OCI-LY1 (cell line): ENCODE measurements at regions not wholly inside any gene's neighbourhood (a gene's known extent, or its start where the extent isn't known, plus 50 kb on each side); places are given as distances from the start of the nearest gene placed in this dataset.

ENCODE experiments used
- H2AFZ ChIP-seq: fragments of 200-600 bp; sonication (generic), shearing (Covaris generic); 2 replicates; pipeline ENCODE4 v1.6.0; 2014; ENCODE audit warnings: antibody characterized with exemption, mild to moderate bottlenecking, low read length
- H3F3A ChIP-seq: fragments of 200-600 bp; sonication (generic), shearing (Covaris generic); 2 replicates; pipeline ENCODE4 v1.6.0; 2014; ENCODE audit warnings: mild to moderate bottlenecking, antibody characterized with exemption, low read length, moderate library complexity; ENCODE audit not compliant: insufficient read depth
- H3K27ac ChIP-seq: fragments of 200-600 bp; sonication (generic); 2 replicates; pipeline ENCODE4 v1.5.1; 2014; ENCODE audit warnings: low read length, mixed run types, mild to moderate bottlenecking, low read depth; ENCODE audit not compliant: poor library complexity, severe bottlenecking
- H3K27me3 ChIP-seq: fragments of 200-600 bp; sonication (generic); 2 replicates; pipeline ENCODE4 v1.6.0; 2014; ENCODE audit warnings: antibody characterized with exemption, mild to moderate bottlenecking, low read length, moderate library complexity; ENCODE audit not compliant: insufficient read depth
- H3K36me3 ChIP-seq: fragments of 200-600 bp; sonication (generic); 2 replicates; pipeline ENCODE4 v1.6.1; 2014; ENCODE audit warnings: mild to moderate bottlenecking, antibody characterized with exemption, low read length, moderate library complexity, mixed read lengths; ENCODE audit not compliant: insufficient read depth
- H3K4me1 ChIP-seq: fragments of 200-600 bp; sonication (generic); 2 replicates; pipeline ENCODE4 v1.5.1; 2014; ENCODE audit warnings: mild to moderate bottlenecking, low read length, moderate library complexity; ENCODE audit not compliant: insufficient read depth, severe bottlenecking
- H3K4me2 ChIP-seq: fragments of 200-600 bp; sonication (generic), shearing (Covaris generic); 2 replicates; pipeline ENCODE4 v1.6.1; 2014; ENCODE audit warnings: low read length
- H3K4me3 ChIP-seq: fragments of 200-600 bp; sonication (generic); 2 replicates; pipeline ENCODE4 v1.5.1; 2014; ENCODE audit warnings: low read length, low read depth, mild to moderate bottlenecking, mixed read lengths; ENCODE audit not compliant: poor library complexity, severe bottlenecking
- H3K79me2 ChIP-seq: fragments of 200-600 bp; shearing (Covaris generic); 2 replicates; pipeline ENCODE4 v1.6.1; 2016; ENCODE audit warnings: mixed run types, low read length, mixed read lengths; ENCODE audit not compliant: insufficient read depth
- H3K9ac ChIP-seq: fragments of 200-600 bp; sonication (generic), shearing (Covaris generic); 2 replicates; pipeline ENCODE4 v1.6.1; 2014; ENCODE audit warnings: mild to moderate bottlenecking, low read length, mixed read lengths
- H3K9me2 ChIP-seq: fragments of 200-600 bp; sonication (generic), shearing (Covaris generic); 2 replicates; pipeline ENCODE4 v1.6.1; 2014; ENCODE audit warnings: low read depth, mild to moderate bottlenecking, low read length, mixed read lengths
- H3K9me3 ChIP-seq: fragments of 200-600 bp; shearing (Covaris generic); 2 replicates; pipeline ENCODE4 v1.6.1; 2014; ENCODE audit warnings: low read length, mixed read lengths
- H4K20me1 ChIP-seq: fragments of 200-600 bp; sonication (generic), shearing (Covaris generic); 2 replicates; pipeline ENCODE4 v1.6.0; 2016; ENCODE audit warnings: mild to moderate bottlenecking, low read length; ENCODE audit not compliant: insufficient read depth
- EZH2 ChIP-seq: fragments of 200-600 bp; sonication (generic), shearing (Covaris generic); IDR thresholded peaks from 2 replicates; pipeline ENCODE4 v1.8.0; 2017; ENCODE audit warnings: borderline replicate concordance, mixed run types, mild to moderate bottlenecking, antibody characterized with exemption, low read length, moderate library complexity, mixed read lengths
- TF ChIP-seq, protein P1 (sequence below): fragments of 200-600 bp; sonication (generic), shearing (Covaris generic); IDR thresholded peaks from 2 replicates; pipeline ENCODE4 v1.5.1; 2017; ENCODE audit warnings: mild to moderate bottlenecking, antibody characterized with exemption, low read length, moderate library complexity, mixed read lengths

DNA sequence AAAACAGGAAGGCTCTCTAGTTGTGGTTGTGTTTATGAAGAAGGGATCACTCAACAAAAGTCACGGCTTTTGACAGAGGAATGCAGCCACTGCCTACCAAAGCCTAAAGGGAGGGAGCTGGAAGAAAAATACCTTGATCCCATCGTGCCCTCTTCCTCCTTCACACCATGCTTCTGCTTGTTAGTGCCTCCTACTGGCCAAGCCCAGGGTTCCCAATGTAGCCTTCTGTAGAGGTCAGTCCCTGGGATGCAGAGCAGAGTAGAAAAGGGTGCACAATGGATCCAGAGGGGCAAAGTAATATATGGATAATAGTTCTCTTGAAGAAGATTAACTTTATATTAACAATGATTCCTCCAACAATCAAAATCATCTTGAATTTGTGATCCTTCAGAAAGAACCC, 293.5 kb upstream of the FERMT1 start:
- TF ChIP-seq, protein P1, sequence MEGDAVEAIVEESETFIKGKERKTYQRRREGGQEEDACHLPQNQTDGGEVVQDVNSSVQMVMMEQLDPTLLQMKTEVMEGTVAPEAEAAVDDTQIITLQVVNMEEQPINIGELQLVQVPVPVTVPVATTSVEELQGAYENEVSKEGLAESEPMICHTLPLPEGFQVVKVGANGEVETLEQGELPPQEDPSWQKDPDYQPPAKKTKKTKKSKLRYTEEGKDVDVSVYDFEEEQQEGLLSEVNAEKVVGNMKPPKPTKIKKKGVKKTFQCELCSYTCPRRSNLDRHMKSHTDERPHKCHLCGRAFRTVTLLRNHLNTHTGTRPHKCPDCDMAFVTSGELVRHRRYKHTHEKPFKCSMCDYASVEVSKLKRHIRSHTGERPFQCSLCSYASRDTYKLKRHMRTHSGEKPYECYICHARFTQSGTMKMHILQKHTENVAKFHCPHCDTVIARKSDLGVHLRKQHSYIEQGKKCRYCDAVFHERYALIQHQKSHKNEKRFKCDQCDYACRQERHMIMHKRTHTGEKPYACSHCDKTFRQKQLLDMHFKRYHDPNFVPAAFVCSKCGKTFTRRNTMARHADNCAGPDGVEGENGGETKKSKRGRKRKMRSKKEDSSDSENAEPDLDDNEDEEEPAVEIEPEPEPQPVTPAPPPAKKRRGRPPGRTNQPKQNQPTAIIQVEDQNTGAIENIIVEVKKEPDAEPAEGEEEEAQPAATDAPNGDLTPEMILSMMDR: peak; percentile 24
- TF ChIP-seq EZH2: no peak
- Histone ChIP-seq H3K79me2 (no peaks in the 10 kb centered on the region), H3K4me1 (no peaks in the 10 kb centered on the region), H3F3A (no peaks in the 10 kb centered on the region), H3K27ac (no peak overlapping the region), H3K9ac (no peak overlapping the region), H4K20me1 (no peaks in the 10 kb centered on the region), H3K36me3 (no peaks in the 10 kb centered on the region), H3K9me3 (no peaks in the 10 kb centered on the region), H3K9me2 (no peaks in the 10 kb centered on the region), H2AFZ (no peak overlapping the region), H3K4me2 (no peak overlapping the region), H3K27me3 (no peaks in the 10 kb centered on the region), H3K4me3 (no peak overlapping the region)

DNA sequence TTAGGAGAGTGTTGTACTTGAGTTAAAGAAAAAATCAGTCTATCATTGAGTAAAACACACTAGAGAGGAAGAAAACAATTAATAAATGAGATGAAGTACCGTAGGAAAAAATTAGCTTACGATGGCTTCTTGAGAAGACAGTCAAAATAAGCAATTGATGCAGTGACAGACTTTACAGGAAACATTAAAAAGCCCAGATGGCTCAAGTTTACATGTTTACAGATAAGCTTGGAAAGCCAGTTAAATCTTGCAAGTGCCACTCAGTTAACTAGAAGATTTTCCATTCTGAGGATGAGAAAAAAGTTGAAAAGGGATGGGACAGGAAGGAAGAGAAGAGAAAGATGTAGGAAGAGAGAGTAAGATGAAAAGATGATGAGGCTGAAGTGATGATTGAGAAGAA, 288.8 kb upstream of the FERMT1 start:
- Histone ChIP-seq H3F3A (no peaks in the 10 kb centered on the region), H2AFZ (no peak overlapping the region), H3K4me2 (no peak overlapping the region), H4K20me1 (no peaks in the 10 kb centered on the region), H3K9me3 (no peaks in the 10 kb centered on the region), H3K27me3 (no peaks in the 10 kb centered on the region), H3K9ac (no peak overlapping the region), H3K9me2 (no peaks in the 10 kb centered on the region), H3K4me1 (no peaks in the 10 kb centered on the region), H3K36me3 (no peaks in the 10 kb centered on the region), H3K4me3 (no peak overlapping the region), H3K79me2 (no peaks in the 10 kb centered on the region), H3K27ac (no peak overlapping the region)
- TF ChIP-seq, protein P1: no peak
- TF ChIP-seq EZH2: no peak

DNA sequence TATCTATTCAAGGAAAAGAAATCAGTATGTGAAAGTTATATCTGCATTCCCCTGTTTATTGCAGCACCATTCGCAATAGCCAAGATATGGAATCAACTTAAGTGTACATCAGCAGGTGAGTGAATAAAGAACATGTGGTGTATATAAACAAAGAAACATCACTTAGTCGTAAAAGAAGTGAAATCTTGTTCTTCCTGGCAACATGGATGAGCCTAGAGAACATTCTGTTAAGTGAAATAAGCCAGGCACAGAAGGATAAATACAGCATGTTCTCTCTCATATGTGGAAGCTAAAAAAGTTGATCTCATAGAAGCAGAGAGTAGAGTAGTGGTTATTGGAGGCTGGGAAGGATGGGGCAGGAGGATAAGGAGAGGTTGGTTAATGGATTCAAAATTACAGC, 287.9 kb upstream of the FERMT1 start:
- Histone ChIP-seq H3K9me3 (no peaks in the 10 kb centered on the region), H3K9me2 (no peaks in the 10 kb centered on the region), H3K4me2 (no peak overlapping the region), H3K79me2 (no peaks in the 10 kb centered on the region), H2AFZ (no peak overlapping the region), H3K4me3 (no peak overlapping the region), H3K9ac (no peak overlapping the region), H3K27me3 (no peaks in the 10 kb centered on the region), H3F3A (no peaks in the 10 kb centered on the region), H3K36me3 (no peaks in the 10 kb centered on the region), H3K27ac (no peak overlapping the region), H4K20me1 (no peaks in the 10 kb centered on the region), H3K4me1 (no peaks in the 10 kb centered on the region)
- TF ChIP-seq, protein P1: no peak
- TF ChIP-seq EZH2: no peak
